Osteoblast (primary cell): ENCODE measurements at regions not wholly inside any gene's neighbourhood (a gene's known extent, or its start where the extent isn't known, plus 50 kb on each side); places are given as distances from the start of the nearest gene placed in this dataset.

ENCODE experiments used
- DNase-seq: peaks from one replicate; pipeline ENCODE4 v3.0.0; 2011; ENCODE audit warnings: low spot score, mixed read lengths; ENCODE audit not compliant: insufficient read length; ENCODE audit errors: missing footprints
- H2AFZ ChIP-seq: 2 replicates; pipeline ENCODE4 v1.6.0; 2011; ENCODE audit warnings: mild to moderate bottlenecking, low read length
- H3K27ac ChIP-seq: 2 replicates; pipeline ENCODE4 v1.5.1; 2011; ENCODE audit warnings: mild to moderate bottlenecking, low read depth, low read length, moderate library complexity
- H3K27me3 ChIP-seq: 2 replicates; pipeline ENCODE4 v1.6.0; 2012; ENCODE audit warnings: mild to moderate bottlenecking, control low read depth, inconsistent platforms, low read length, moderate library complexity; ENCODE audit not compliant: insufficient read depth
- H3K36me3 ChIP-seq: 2 replicates; pipeline ENCODE4 v1.5.1; 2011; ENCODE audit warnings: mild to moderate bottlenecking, low read length, control low read depth, moderate library complexity; ENCODE audit not compliant: insufficient read depth
- H3K4me1 ChIP-seq: 2 replicates; pipeline ENCODE4 v1.5.1; 2011; ENCODE audit warnings: mild to moderate bottlenecking, low read length, control low read depth, moderate library complexity; ENCODE audit not compliant: insufficient read depth
- H3K4me2 ChIP-seq: 2 replicates; pipeline ENCODE4 v1.6.0; 2011; ENCODE audit warnings: mild to moderate bottlenecking, low read length; ENCODE audit not compliant: insufficient read depth
- H3K4me3 ChIP-seq: fragments of 200-600 bp; sonication (generic); 3 replicates; pipeline ENCODE4 v1.5.1; 2012; ENCODE audit warnings: mild to moderate bottlenecking, low read length, inconsistent platforms; ENCODE audit not compliant: insufficient read depth
- H3K79me2 ChIP-seq: 2 replicates; pipeline ENCODE4 v1.6.0; 2012; ENCODE audit warnings: mild to moderate bottlenecking, low read length, control low read depth, inconsistent platforms; ENCODE audit not compliant: insufficient read depth
- H3K9me3 ChIP-seq: 2 replicates; pipeline ENCODE4 v1.5.1; 2011; ENCODE audit warnings: low read depth, low read length, control low read depth
- H4K20me1 ChIP-seq: 2 replicates; pipeline ENCODE4 v1.6.0; 2012; ENCODE audit warnings: mild to moderate bottlenecking, low read length, control low read depth; ENCODE audit not compliant: insufficient read depth
- TF ChIP-seq, protein P1 (sequence below): IDR thresholded peaks from 2 replicates; pipeline ENCODE4 v1.5.1; 2011; ENCODE audit warnings: mild to moderate bottlenecking, low read depth, low read length, moderate library complexity; ENCODE audit errors: extremely low read depth

DNA sequence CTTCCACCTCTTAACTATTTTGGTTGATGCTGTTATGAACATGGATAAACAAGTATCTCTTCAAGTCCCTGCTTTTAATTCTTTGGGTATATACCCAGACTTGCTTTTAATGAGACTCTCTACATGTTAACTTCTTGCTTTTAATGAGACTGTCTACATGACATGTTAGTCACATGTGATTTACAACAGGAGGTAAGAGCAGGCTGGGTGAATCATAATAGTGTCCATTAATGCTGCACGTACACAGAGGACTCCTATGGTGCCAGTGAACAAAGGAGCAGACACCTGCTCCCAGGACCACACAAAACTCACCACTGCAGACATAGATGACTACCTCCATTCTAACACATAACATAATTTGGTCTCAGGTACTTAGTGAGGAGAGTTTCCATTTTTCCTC is 273.4 kb upstream of the NSMCE3 start:
- Histone ChIP-seq H3K27me3 (no peaks in the 10 kb centered on the region), H4K20me1 (no peaks in the 10 kb centered on the region), H3K79me2 (no peaks in the 10 kb centered on the region), H3K4me2 (no peak overlapping the region), H3K4me1 (no peaks in the 10 kb centered on the region), H3K4me3 (no peak overlapping the region), H3K27ac (no peak overlapping the region), H3K36me3 (no peaks in the 10 kb centered on the region), H2AFZ (no peak overlapping the region), H3K9me3 (no peaks in the 10 kb centered on the region)
- TF ChIP-seq, protein P1, sequence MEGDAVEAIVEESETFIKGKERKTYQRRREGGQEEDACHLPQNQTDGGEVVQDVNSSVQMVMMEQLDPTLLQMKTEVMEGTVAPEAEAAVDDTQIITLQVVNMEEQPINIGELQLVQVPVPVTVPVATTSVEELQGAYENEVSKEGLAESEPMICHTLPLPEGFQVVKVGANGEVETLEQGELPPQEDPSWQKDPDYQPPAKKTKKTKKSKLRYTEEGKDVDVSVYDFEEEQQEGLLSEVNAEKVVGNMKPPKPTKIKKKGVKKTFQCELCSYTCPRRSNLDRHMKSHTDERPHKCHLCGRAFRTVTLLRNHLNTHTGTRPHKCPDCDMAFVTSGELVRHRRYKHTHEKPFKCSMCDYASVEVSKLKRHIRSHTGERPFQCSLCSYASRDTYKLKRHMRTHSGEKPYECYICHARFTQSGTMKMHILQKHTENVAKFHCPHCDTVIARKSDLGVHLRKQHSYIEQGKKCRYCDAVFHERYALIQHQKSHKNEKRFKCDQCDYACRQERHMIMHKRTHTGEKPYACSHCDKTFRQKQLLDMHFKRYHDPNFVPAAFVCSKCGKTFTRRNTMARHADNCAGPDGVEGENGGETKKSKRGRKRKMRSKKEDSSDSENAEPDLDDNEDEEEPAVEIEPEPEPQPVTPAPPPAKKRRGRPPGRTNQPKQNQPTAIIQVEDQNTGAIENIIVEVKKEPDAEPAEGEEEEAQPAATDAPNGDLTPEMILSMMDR: no peak
- no peak for DNase-seq

- Histone ChIP-seq H3K27ac (no peak overlapping the region), H3K4me2 (no peak overlapping the region), H3K79me2 (no peaks in the 10 kb centered on the region), H3K27me3 (no peaks in the 10 kb centered on the region), H3K4me3 (no peak overlapping the region), H3K36me3 (no peaks in the 10 kb centered on the region), H3K9me3 (no peaks in the 10 kb centered on the region), H2AFZ (no peak overlapping the region), H4K20me1 (no peaks in the 10 kb centered on the region), H3K4me1 (no peaks in the 10 kb centered on the region)
- no peak for DNase-seq
- TF ChIP-seq, protein P1: no peak
Observed at GRCh38 chr15:29541309-29541708, 271.7 kb upstream of the NSMCE3 start.

DNA sequence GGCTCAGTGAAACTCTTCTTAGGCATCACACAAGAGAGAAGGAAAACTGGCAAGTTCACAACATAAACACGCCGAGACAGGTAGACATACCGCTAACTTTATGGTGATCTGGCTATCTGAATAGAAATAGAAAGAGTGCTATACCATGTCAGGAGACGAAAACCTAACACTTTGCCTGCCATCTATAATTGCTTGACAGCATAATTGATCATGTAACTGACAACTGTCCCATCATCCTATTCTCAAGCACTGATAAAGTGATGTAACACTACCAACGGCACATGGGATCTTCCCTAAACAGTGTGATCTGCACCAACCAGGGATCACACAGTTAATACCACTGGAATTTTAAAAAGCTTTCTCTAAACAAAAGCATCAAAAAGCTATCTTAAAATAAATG is 270.9 kb upstream of the NSMCE3 start:
- Histone ChIP-seq H3K27me3 (no peaks in the 10 kb centered on the region), H3K4me1 (no peaks in the 10 kb centered on the region)

DNA sequence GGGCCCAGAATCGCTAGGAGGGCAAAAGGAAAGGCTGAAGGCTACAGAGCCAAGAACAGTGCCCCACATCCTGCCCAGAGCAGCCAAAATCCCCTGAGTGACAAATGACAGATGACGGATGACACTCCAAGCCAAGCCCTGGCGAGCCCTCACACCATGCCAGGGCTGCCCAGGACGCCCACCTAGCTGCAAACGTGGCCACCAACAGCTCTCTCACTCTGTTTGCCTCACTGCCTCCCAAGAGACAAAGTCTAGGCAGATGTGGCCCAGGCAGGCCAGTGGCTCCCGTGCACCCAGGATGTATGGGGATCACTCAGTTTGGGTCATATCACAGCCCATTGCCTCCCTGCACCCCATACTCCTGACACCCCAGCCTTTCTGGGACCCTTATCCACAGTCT is 270.1 kb upstream of the NSMCE3 start:
- H3K4me2 ChIP-seq: no peak overlapping the region
- no peak overlapping the region for H3K4me3 ChIP-seq
- no peak for DNase-seq
- H4K20me1 ChIP-seq: no peaks in the 10 kb centered on the region
- H3K79me2 ChIP-seq: no peaks in the 10 kb centered on the region
- no peak overlapping the region for H2AFZ ChIP-seq
- TF ChIP-seq, protein P1: no peak
- H3K4me1 ChIP-seq: no peaks in the 10 kb centered on the region
- no peaks in the 10 kb centered on the region for H3K27me3 ChIP-seq
- no peak overlapping the region for H3K27ac ChIP-seq
- no peaks in the 10 kb centered on the region for H3K36me3 ChIP-seq
- H3K9me3 ChIP-seq: no peaks in the 10 kb centered on the region

More for the DNA sequence above, 270.9 kb upstream of the NSMCE3 start:
- H2AFZ ChIP-seq: no peak overlapping the region
- no peaks in the 10 kb centered on the region for H3K9me3 ChIP-seq
- H3K27ac ChIP-seq: no peak overlapping the region
- no peak overlapping the region for H3K4me2 ChIP-seq
- H3K36me3 ChIP-seq: no peaks in the 10 kb centered on the region
- no peaks in the 10 kb centered on the region for H4K20me1 ChIP-seq
- TF ChIP-seq, protein P1: no peak
- DNase-seq: no peak
- H3K4me3 ChIP-seq: no peak overlapping the region
- H3K79me2 ChIP-seq: no peaks in the 10 kb centered on the region
